ENCODE measurements at regions not wholly inside any gene's neighbourhood (a gene's known extent, or its start where the extent isn't known, plus 50 kb on each side); places are given as distances from the start of the nearest gene placed in this dataset.

GRCh38 chr6:22435151-22435550 is 134.2 kb upstream of the HDGFL1 start:
- peaks cover 0 to 2% (median 0%) of the 10 kb centered on the region in 4 donors for H3K9me3 ChIP-seq (ENCODE audit: control insufficient read depth in 4 of 4, low read length in 3 of 4)
- 88% methylated on average over 4 of the region's 4 CpGs for WGBS
- H3K4me3 ChIP-seq (ENCODE audit: low read depth in 1 of 3, low read length in 3 of 3), result no peak overlapping the region
- no peaks in the 10 kb centered on the region for H3K27me3 ChIP-seq (ENCODE audit: control insufficient read depth in 4 of 4, insufficient read depth in 4 of 4, low read length in 3 of 4)
- H3K4me1 ChIP-seq (ENCODE audit: control insufficient read depth in 4 of 4, insufficient read depth in 4 of 4, low read length in 3 of 4), result no peaks in the 10 kb centered on the region
- no peak overlapping the region for H3K27ac ChIP-seq (ENCODE audit: low read depth in 1 of 2, low read length in 2 of 2)
- H3K36me3 ChIP-seq (ENCODE audit: control insufficient read depth in 4 of 4, insufficient read depth in 3 of 4, low read depth in 1 of 4, low read length in 3 of 4), result no peaks in the 10 kb centered on the region
- H3K9ac ChIP-seq (ENCODE audit: low read depth in 1 of 2, low read length in 2 of 2), result no peak overlapping the region
- TF ChIP-seq HNF4G (IDR thresholded peaks at IDR 0.05) (no peak), FOXA2 (IDR thresholded peaks at IDR 0.05) (no peak), CTCF (IDR thresholded peaks at IDR 0.05; ENCODE audit: low read depth, low read length, missing input control) (no peak), SP1 (IDR thresholded peaks at IDR 0.05) (no peak), REST (IDR thresholded peaks at IDR 0.05) (no peak), EGR1 (IDR thresholded peaks at IDR 0.05; ENCODE audit: low read depth in 2 of 2) (no peak), NR2F2 (IDR thresholded peaks at IDR 0.05) (no peak), YY1 (IDR thresholded peaks at IDR 0.05) (no peak), GABPA (IDR thresholded peaks at IDR 0.05 in 1 of 2, conservative IDR thresholded peaks at IDR 0.05 in 1 of 2) (no peak), TAF1 (conservative IDR thresholded peaks at IDR 0.05) (no peak), ATF3 (IDR thresholded peaks at IDR 0.05) (no peak), HNF4A (conservative IDR thresholded peaks at IDR 0.05) (no peak), JUND (IDR thresholded peaks at IDR 0.05) (no peak), ZBTB33 (IDR thresholded peaks at IDR 0.05) (no peak), MAX (IDR thresholded peaks at IDR 0.05) (no peak), RXRA (IDR thresholded peaks at IDR 0.05) (no peak)
- no peak for DNase-seq (ENCODE audit: low spot score)

GRCh38 chr6:22436134-22436533 is 133.2 kb upstream of the HDGFL1 start:
- WGBS, result 87% methylated on average over 2 of the region's 2 CpGs
- Histone ChIP-seq H3K36me3 (ENCODE audit: control insufficient read depth in 4 of 4, insufficient read depth in 3 of 4, low read depth in 1 of 4, low read length in 3 of 4) (no peaks in the 10 kb centered on the region), H3K27me3 (ENCODE audit: control insufficient read depth in 4 of 4, insufficient read depth in 4 of 4, low read length in 3 of 4) (no peaks in the 10 kb centered on the region), H3K9ac (ENCODE audit: low read depth in 1 of 2, low read length in 2 of 2) (no peak overlapping the region), H3K4me1 (ENCODE audit: control insufficient read depth in 4 of 4, insufficient read depth in 4 of 4, low read length in 3 of 4) (no peaks in the 10 kb centered on the region), H3K4me3 (ENCODE audit: low read depth in 1 of 3, low read length in 3 of 3) (no peak overlapping the region), H3K9me3 (ENCODE audit: control insufficient read depth in 4 of 4, low read length in 3 of 4) (peaks cover 0 to 2% (median 0%) of the 10 kb centered on the region in 4 donors), H3K27ac (ENCODE audit: low read depth in 1 of 2, low read length in 2 of 2) (no peak overlapping the region)
- no peak for DNase-seq (ENCODE audit: low spot score)
- TF ChIP-seq EGR1 (IDR thresholded peaks at IDR 0.05; ENCODE audit: low read depth in 2 of 2) (no peak), JUND (IDR thresholded peaks at IDR 0.05) (no peak), NR2F2 (IDR thresholded peaks at IDR 0.05) (no peak), RAD21 (IDR thresholded peaks at IDR 0.05) (no peak), MAX (IDR thresholded peaks at IDR 0.05) (no peak), RXRA (IDR thresholded peaks at IDR 0.05) (no peak), SP1 (IDR thresholded peaks at IDR 0.05) (no peak), REST (IDR thresholded peaks at IDR 0.05) (no peak), TAF1 (conservative IDR thresholded peaks at IDR 0.05) (no peak), GABPA (IDR thresholded peaks at IDR 0.05 in 1 of 2, conservative IDR thresholded peaks at IDR 0.05 in 1 of 2) (no peak), ZBTB33 (IDR thresholded peaks at IDR 0.05) (no peak), ATF3 (IDR thresholded peaks at IDR 0.05) (no peak), HNF4G (IDR thresholded peaks at IDR 0.05) (no peak)
